H9 (cell line): ENCODE measurements at regions not wholly inside any gene's neighbourhood (a gene's known extent, or its start where the extent isn't known, plus 50 kb on each side); places are given as distances from the start of the nearest gene placed in this dataset.
"Not testable (repeated sequence)": the region's sequence is repeated elsewhere in the genome, so short reads cannot be mapped to it uniquely, and the experiment has no call there.

ENCODE experiments used
- DNase-seq: peaks from one replicate; pipeline ENCODE4 v3.0.0-alpha.2; 2017
- H2AFZ ChIP-seq: one replicate; pipeline ENCODE4 v1.6.1; 2013; ENCODE audit warnings: mild to moderate bottlenecking, low read length, control low read depth, moderate library complexity
- H2AK5ac ChIP-seq: 2 replicates; pipeline ENCODE4 v1.6.1; 2013; ENCODE audit warnings: low read length, control low read depth, mixed read lengths; ENCODE audit not compliant: insufficient read length
- H2BK120ac ChIP-seq: one replicate; pipeline ENCODE4 v1.6.1; 2013; ENCODE audit warnings: low read depth, mild to moderate bottlenecking, low read length, control low read depth, inconsistent platforms; ENCODE audit not compliant: poor library complexity, severe bottlenecking
- H2BK12ac ChIP-seq: 2 replicates; pipeline ENCODE4 v1.6.1; 2013; ENCODE audit warnings: low read length, control low read depth, mixed read lengths, low read depth; ENCODE audit not compliant: insufficient read length
- H2BK15ac ChIP-seq: 2 replicates; pipeline ENCODE4 v1.6.1; 2013; ENCODE audit warnings: low read depth, low read length, control low read depth
- H2BK20ac ChIP-seq: one replicate; pipeline ENCODE4 v1.6.1; 2013; ENCODE audit warnings: low read depth, mild to moderate bottlenecking, low read length, control low read depth, inconsistent platforms; ENCODE audit not compliant: poor library complexity, severe bottlenecking
- H2BK5ac ChIP-seq: 2 replicates; pipeline ENCODE4 v1.6.1; 2013; ENCODE audit warnings: low read length, control low read depth, mixed read lengths; ENCODE audit not compliant: insufficient read length
- H3K14ac ChIP-seq: 2 replicates; pipeline ENCODE4 v1.6.1; 2013; ENCODE audit warnings: low read length, control low read depth; ENCODE audit not compliant: insufficient read depth
- H3K18ac ChIP-seq: 2 replicates; pipeline ENCODE4 v1.6.1; 2013; ENCODE audit warnings: low read depth, mild to moderate bottlenecking, mixed read lengths, low read length, control low read depth; ENCODE audit not compliant: insufficient read length
- H3K23ac ChIP-seq: 2 replicates; pipeline ENCODE4 v1.6.1; 2013; ENCODE audit warnings: low read length, control low read depth, mixed read lengths, low read depth; ENCODE audit not compliant: insufficient read length
- H3K23me2 ChIP-seq: 2 replicates; pipeline ENCODE4 v1.6.1; 2013; ENCODE audit warnings: low read depth, mild to moderate bottlenecking, mixed read lengths, low read length, control low read depth; ENCODE audit not compliant: insufficient read length, poor library complexity, severe bottlenecking
- H3K27ac ChIP-seq: 2 replicates; pipeline ENCODE4 v1.5.1; 2013; ENCODE audit warnings: low read length, control low read depth, mixed read lengths, low read depth; ENCODE audit not compliant: insufficient read length
- H3K27me3 ChIP-seq: 2 replicates; pipeline ENCODE4 v1.6.1; 2013; ENCODE audit warnings: low read length, control low read depth, inconsistent platforms; ENCODE audit not compliant: insufficient read depth
- H3K4ac ChIP-seq: 2 replicates; pipeline ENCODE4 v1.6.1; 2013; ENCODE audit warnings: low read depth, mild to moderate bottlenecking, control low read depth, inconsistent platforms, low read length, moderate library complexity
- H3K4me1 ChIP-seq: 2 replicates; pipeline ENCODE4 v1.6.1; 2013; ENCODE audit warnings: low read length, control low read depth, inconsistent platforms; ENCODE audit not compliant: insufficient read depth
- H3K4me2 ChIP-seq: 2 replicates; pipeline ENCODE4 v1.6.1; 2013; ENCODE audit warnings: low read length, control low read depth, mixed read lengths; ENCODE audit not compliant: insufficient read length, insufficient read depth
- H3K56ac ChIP-seq: 2 replicates; pipeline ENCODE4 v1.6.1; 2013; ENCODE audit warnings: low read depth, mild to moderate bottlenecking, mixed read lengths, low read length, control low read depth; ENCODE audit not compliant: insufficient read length
- H3K79me1 ChIP-seq: 2 replicates; pipeline ENCODE4 v1.6.1; 2013; ENCODE audit warnings: low read depth, mild to moderate bottlenecking, moderate library complexity, low read length, control low read depth, inconsistent platforms; ENCODE audit not compliant: insufficient read depth, poor library complexity, severe bottlenecking
- H3K79me2 ChIP-seq: 2 replicates; pipeline ENCODE4 v1.6.1; 2013; ENCODE audit warnings: low read length, control low read depth, inconsistent platforms; ENCODE audit not compliant: insufficient read depth
- H3K9ac ChIP-seq: 2 replicates; pipeline ENCODE4 v1.6.1; 2013; ENCODE audit warnings: low read length, control low read depth, mixed read lengths; ENCODE audit not compliant: insufficient read length; ENCODE audit errors: extremely low read depth
- H3K9me3 ChIP-seq: one replicate; pipeline ENCODE4 v1.6.1; 2013; ENCODE audit warnings: low read depth, low read length, inconsistent platforms; ENCODE audit not compliant: control insufficient read depth
- H3T11ph ChIP-seq: one replicate; pipeline ENCODE4 v1.6.1; 2013; ENCODE audit warnings: mild to moderate bottlenecking, low read length, control low read depth, inconsistent platforms
- H4K20me1 ChIP-seq: one replicate; pipeline ENCODE4 v1.6.1; 2013; ENCODE audit not compliant: control insufficient read depth, insufficient read length, insufficient read depth
- H4K5ac ChIP-seq: 2 replicates; pipeline ENCODE4 v1.6.1; 2013; ENCODE audit warnings: low read depth, mild to moderate bottlenecking, mixed read lengths, low read length, control low read depth; ENCODE audit not compliant: insufficient read length
- H4K8ac ChIP-seq: replicated peaks from 2 replicates; pipeline ENCODE4 v1.6.1; 2013; ENCODE audit warnings: low read length, control low read depth, mixed read lengths, low read depth; ENCODE audit not compliant: insufficient read length
- H4K91ac ChIP-seq: 2 replicates; pipeline ENCODE4 v1.6.1; 2013; ENCODE audit warnings: low read depth, mild to moderate bottlenecking, moderate library complexity, mixed read lengths, low read length, control low read depth; ENCODE audit not compliant: insufficient read length
- H3K27ac Mint-ChIP-seq, 3 experiments: 2 replicates in 2 of 3; 3 replicates in 1 of 3; pipeline ENCODE4 v1.8.0; 2020 to 2021; ENCODE audit warnings: mixed read lengths in 3 of 3, mild to moderate bottlenecking in 1 of 3, moderate library complexity in 1 of 3
- H3K27me3 Mint-ChIP-seq: 2 replicates; pipeline ENCODE4 v1.8.0; 2021; ENCODE audit warnings: low read depth, mild to moderate bottlenecking, moderate library complexity, mixed read lengths
- H3K36me3 Mint-ChIP-seq, 3 experiments: 2 replicates in 2 of 3; 3 replicates in 1 of 3; pipeline ENCODE4 v1.8.0; 2020 to 2021; ENCODE audit warnings: low read depth in 3 of 3, mixed read lengths in 3 of 3; ENCODE audit not compliant: insufficient read depth in 1 of 3
- H3K4me1 Mint-ChIP-seq, 2 experiments: 2 replicates each; pipeline ENCODE4 v1.8.0; 2020; ENCODE audit warnings: mixed read lengths in 2 of 2
- H3K4me3 Mint-ChIP-seq, 2 experiments: 2 replicates in 1 of 2; 3 replicates in 1 of 2; pipeline ENCODE4 v1.8.0; 2020 to 2021; ENCODE audit warnings: mild to moderate bottlenecking in 2 of 2, mixed read lengths in 2 of 2, moderate library complexity in 1 of 2
- H3K9me3 Mint-ChIP-seq, 2 experiments: 2 replicates in 1 of 2; 3 replicates in 1 of 2; pipeline ENCODE4 v1.8.0; 2020; ENCODE audit warnings: mild to moderate bottlenecking in 2 of 2, mixed read lengths in 2 of 2, moderate library complexity in 1 of 2
- WGBS: extraction: QIAGEN DNeasy Blood & Tissue Kit; methylation state at CpG from one replicate; pipeline ENCODE4 v1.1.7; 2013; ENCODE audit warnings: missing lambda C conversion rate, low lambda C conversion rate, mixed read lengths; ENCODE audit not compliant: insufficient read length; ENCODE audit errors: extremely low coverage; 5-methylcytosine and 5-hydroxymethylcytosine counted together
- TF ChIP-seq, protein P1 (sequence below): fragments of 200-600 bp; sonication (generic); conservative IDR thresholded peaks from 3 replicates; pipeline ENCODE4 v1.8.0; 2021; ENCODE audit warnings: antibody characterized with exemption, mild to moderate bottlenecking

DNA sequence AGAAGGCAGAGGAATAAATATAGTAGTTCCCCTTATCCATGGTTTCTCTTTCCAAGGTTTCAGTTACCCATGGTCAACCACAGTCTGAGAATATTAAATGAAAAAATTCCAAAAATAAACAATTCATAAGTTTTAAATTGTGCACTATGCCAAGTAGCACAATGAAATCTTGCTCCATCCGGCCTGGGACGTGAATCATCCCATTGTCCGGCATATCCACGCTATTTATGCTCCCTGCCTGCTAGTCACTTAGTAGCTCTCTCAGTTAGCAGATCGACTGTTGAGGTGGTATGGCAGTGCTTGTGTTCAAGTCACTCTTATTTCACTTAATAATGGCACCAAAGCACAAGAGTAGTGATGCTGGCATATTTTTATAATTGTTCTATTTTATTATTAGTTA, 58.6 kb upstream of the ARHGAP29 start:
- Mint-ChIP-seq H3K9me3 (no peaks in the 10 kb centered on the region), H3K36me3 (no peaks in the 10 kb centered on the region), H3K27ac (no peak overlapping the region), H3K27me3 (peaks cover 9% of the 10 kb centered on the region), H3K4me3 (no peak overlapping the region), H3K4me1 (peaks cover 5 to 10% of the 10 kb centered on the region in 2 experiments; a peak in 3 of 4 replicates)
- no peaks in the 10 kb centered on the region for H3K9me3 ChIP-seq
- no peak overlapping the region for H4K5ac ChIP-seq
- H2BK20ac ChIP-seq, result no peak overlapping the region
- no peak overlapping the region for H3T11ph ChIP-seq
- no peak overlapping the region for H2BK5ac ChIP-seq
- no peak overlapping the region for H3K4me2 ChIP-seq
- H2AK5ac ChIP-seq, result no peak overlapping the region
- H3K18ac ChIP-seq, result no peak overlapping the region
- H3K79me2 ChIP-seq, result no peaks in the 10 kb centered on the region
- DNase-seq, result no peak
- TF ChIP-seq, protein P1, sequence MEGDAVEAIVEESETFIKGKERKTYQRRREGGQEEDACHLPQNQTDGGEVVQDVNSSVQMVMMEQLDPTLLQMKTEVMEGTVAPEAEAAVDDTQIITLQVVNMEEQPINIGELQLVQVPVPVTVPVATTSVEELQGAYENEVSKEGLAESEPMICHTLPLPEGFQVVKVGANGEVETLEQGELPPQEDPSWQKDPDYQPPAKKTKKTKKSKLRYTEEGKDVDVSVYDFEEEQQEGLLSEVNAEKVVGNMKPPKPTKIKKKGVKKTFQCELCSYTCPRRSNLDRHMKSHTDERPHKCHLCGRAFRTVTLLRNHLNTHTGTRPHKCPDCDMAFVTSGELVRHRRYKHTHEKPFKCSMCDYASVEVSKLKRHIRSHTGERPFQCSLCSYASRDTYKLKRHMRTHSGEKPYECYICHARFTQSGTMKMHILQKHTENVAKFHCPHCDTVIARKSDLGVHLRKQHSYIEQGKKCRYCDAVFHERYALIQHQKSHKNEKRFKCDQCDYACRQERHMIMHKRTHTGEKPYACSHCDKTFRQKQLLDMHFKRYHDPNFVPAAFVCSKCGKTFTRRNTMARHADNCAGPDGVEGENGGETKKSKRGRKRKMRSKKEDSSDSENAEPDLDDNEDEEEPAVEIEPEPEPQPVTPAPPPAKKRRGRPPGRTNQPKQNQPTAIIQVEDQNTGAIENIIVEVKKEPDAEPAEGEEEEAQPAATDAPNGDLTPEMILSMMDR, result no peak
- no peak overlapping the region for H2AFZ ChIP-seq
- no peak overlapping the region for H4K91ac ChIP-seq
- no peak overlapping the region for H3K4ac ChIP-seq
- H3K4me1 ChIP-seq, result peaks cover 2% of the 10 kb centered on the region; the same call in 1 of the 2 replicates
- no peaks in the 10 kb centered on the region for H4K20me1 ChIP-seq
- no peak overlapping the region for H2BK15ac ChIP-seq
- WGBS, result no CpG with 5 or more reads among the region's 5 CpGs
- H3K9ac ChIP-seq, result no peak overlapping the region
- H3K56ac ChIP-seq, result no peak overlapping the region
- no peak overlapping the region for H3K14ac ChIP-seq
- H4K8ac ChIP-seq, result no peak overlapping the region
- H3K23me2 ChIP-seq, result no peaks in the 10 kb centered on the region
- no peaks in the 10 kb centered on the region; the same call in 1 of the 2 replicates for H3K27me3 ChIP-seq
- no peak overlapping the region for H3K23ac ChIP-seq
- H2BK12ac ChIP-seq, result no peak overlapping the region
- H3K79me1 ChIP-seq, result no peaks in the 10 kb centered on the region
- H3K27ac ChIP-seq, result no peak overlapping the region
- no peak overlapping the region for H2BK120ac ChIP-seq

DNA sequence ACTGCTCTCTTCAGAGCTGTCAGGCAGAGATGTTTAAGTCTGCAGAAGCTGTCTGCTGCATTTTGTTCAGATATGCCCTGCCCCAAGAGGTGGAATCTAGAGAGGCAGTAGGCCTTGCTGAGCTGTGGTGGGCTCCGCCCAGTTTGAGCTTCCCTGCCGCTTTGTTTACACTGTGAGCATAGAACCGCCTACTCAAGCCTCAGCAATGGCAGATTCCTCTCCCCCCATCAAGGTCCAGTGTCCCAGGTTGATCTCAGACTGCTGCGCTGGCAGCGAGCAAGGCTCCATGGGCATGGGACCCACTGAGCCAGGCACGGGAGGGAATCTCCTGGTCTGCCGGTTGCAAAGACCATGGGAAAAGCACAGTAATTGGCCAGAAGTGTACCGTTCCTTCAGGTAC, 55.6 kb upstream of the ARHGAP29 start:
- not testable (repeated sequence) for H3K56ac ChIP-seq, H3T11ph ChIP-seq, H2AK5ac ChIP-seq, H3K23ac ChIP-seq, H3K18ac ChIP-seq, H3K27me3 ChIP-seq, H2BK120ac ChIP-seq, H4K91ac ChIP-seq, H2AFZ ChIP-seq, H3K4me3 Mint-ChIP-seq, H3K4me1 ChIP-seq, H3K4me1 Mint-ChIP-seq, H3K79me2 ChIP-seq, H2BK5ac ChIP-seq, H3K4ac ChIP-seq, H3K23me2 ChIP-seq, H3K9ac ChIP-seq, H3K4me2 ChIP-seq, H2BK15ac ChIP-seq, H3K36me3 Mint-ChIP-seq, H3K9me3 ChIP-seq, H4K5ac ChIP-seq, H3K27ac ChIP-seq, H4K20me1 ChIP-seq, H4K8ac ChIP-seq, H2BK20ac ChIP-seq, H3K9me3 Mint-ChIP-seq, H3K27ac Mint-ChIP-seq, H3K79me1 ChIP-seq, H2BK12ac ChIP-seq, H3K14ac ChIP-seq, DNase-seq
- WGBS, result no CpG with 5 or more reads among the region's 8 CpGs
- H3K27me3 Mint-ChIP-seq, result peaks cover 29% of the 10 kb centered on the region
